NOMO-1 treated with dmso at 0.1 percent for 144 hours (cell line): ENCODE measurements at regions not wholly inside any gene's neighbourhood (a gene's known extent, or its start where the extent isn't known, plus 50 kb on each side); places are given as distances from the start of the nearest gene placed in this dataset.

Source experiments
- DNase-seq: peaks from one replicate; lab custom pipeline; 2025; ENCODE audit not compliant: unreplicated experiment; lab: John Stamatoyannopoulos, UW

- no peak for DNase-seq
These were observed 83.8 kb upstream of the CCDC85A start for GRCh38 chr2:56099963-56100362.

GRCh38 chr2:56100791-56101312 lies 82.9 kb upstream of the CCDC85A start:
- no peak for DNase-seq

- DNase-seq = no peak
These were observed 81.7 kb upstream of the CCDC85A start for GRCh38 chr2:56102098-56102497.

GRCh38 chr2:56102866-56103265 lies 80.9 kb upstream of the CCDC85A start:
- DNase-seq = no peak

GRCh38 chr2:56104962-56105361 lies 78.8 kb upstream of the CCDC85A start:
- no peak for DNase-seq

- no peak for DNase-seq
These were observed 76.1 kb upstream of the CCDC85A start for GRCh38 chr2:56107502-56108220.

GRCh38 chr2:56108806-56109205 lies 75.0 kb upstream of the CCDC85A start:
- DNase-seq = no peak

- no peak for DNase-seq
These were observed 73.8 kb upstream of the CCDC85A start for GRCh38 chr2:56109994-56110393.

GRCh38 chr2:56113382-56113975 lies 70.3 kb upstream of the CCDC85A start:
- DNase-seq = no peak

GRCh38 chr2:56117764-56118163 lies 66.0 kb upstream of the CCDC85A start:
- no peak for DNase-seq

GRCh38 chr2:56118474-56118873 lies 65.3 kb upstream of the CCDC85A start:
- no peak for DNase-seq

GRCh38 chr2:56121995-56122394 lies 61.8 kb upstream of the CCDC85A start:
- no peak for DNase-seq

GRCh38 chr2:56123538-56123937 lies 60.3 kb upstream of the CCDC85A start:
- no peak for DNase-seq

- DNase-seq = no peak
These were observed 56.8 kb upstream of the CCDC85A start for GRCh38 chr2:56127010-56127409.

- DNase-seq = no peak
These were observed 56.2 kb upstream of the CCDC85A start for GRCh38 chr2:56127463-56128152.

- DNase-seq = no peak
These were observed 55.6 kb upstream of the CCDC85A start for GRCh38 chr2:56128235-56128634.

- DNase-seq = no peak
These were observed 53.2 kb upstream of the CCDC85A start for GRCh38 chr2:56130463-56131070.

- no peak for DNase-seq
These were observed 51.7 kb upstream of the CCDC85A start for GRCh38 chr2:56132138-56132537.

- no peak for DNase-seq
These were observed 50.3 kb upstream of the CCDC85A start for GRCh38 chr2:56133441-56133840.

GRCh38 chr2:56133931-56134629 lies 49.7 kb upstream of the CCDC85A start:
- DNase-seq = no peak
